K562 (cell line): ENCODE measurements at regions not wholly inside any gene's neighbourhood (a gene's known extent, or its start where the extent isn't known, plus 50 kb on each side); places are given as distances from the start of the nearest gene placed in this dataset.

Source experiments
- ATAC-seq: fragments of 200-7000 bp; cut with Tn5 transposase; 3 replicates; pipeline ENCODE4 v1.9.1; 2020; ENCODE audit warnings: moderate library complexity
- BruUV-seq: library from RNA; stranded (reverse); fragments of 400-500 nt; replicated peaks from 2 replicates; lab custom pipeline; 2021; lab: Mats Ljungman, UMichigan
- CTCF ChIA-PET: fragments of 300-600 bp; formaldehyde crosslinking; extraction: SDS; loops from one replicate; lab custom pipeline; 2021; ENCODE audit warnings: low intra/inter-chr PET ratio; lab: Yijun Ruan, JAX
- POLR2A ChIA-PET: fragments of 300-600, 350-650 bp; sonication (Branson Sonifier 250); formaldehyde crosslinking; extraction: SDS; loops from one replicate; lab custom pipeline; 2021; ENCODE audit warnings: antibody characterized with exemption, inconsistent platforms; lab: Yijun Ruan, JAX
- DNase-seq, 4 experiments: peaks; one replicate each; pipeline versions ENCODE4 v3.0.0 to v3.0.0-alpha.2; 2011 to 2018; ENCODE audit warnings: low spot score in 3 of 4, mixed read lengths in 3 of 4; ENCODE audit errors: extremely low read depth in 1 of 4
- FAIRE-seq: peaks from 2 replicates; lab custom pipeline; 2011; peaks lifted over from hg19 to GRCh38; lab: Jason Lieb, UNC
- H2AFZ ChIP-seq: 2 replicates; pipeline ENCODE4 v1.6.0; 2011; ENCODE audit warnings: low read depth, low read length, control low read depth, inconsistent platforms
- H3K27ac ChIP-seq: fragments of 200-600 bp; 3 replicates; pipeline ENCODE4 v1.8.0; 2011; ENCODE audit warnings: low read depth, mild to moderate bottlenecking, control low read depth, inconsistent platforms, low read length, moderate library complexity, mixed read lengths; ENCODE audit errors: extremely low read depth
- H3K27me3 ChIP-seq, 2 experiments: fragments of 300-600 bp in 1 of 2; 2 replicates in 1 of 2; 3 replicates in 1 of 2; pipeline versions ENCODE4 v1.6.0 to v1.8.0; 2011; ENCODE audit warnings: inconsistent platforms in 2 of 2, low read length in 2 of 2, mild to moderate bottlenecking in 1 of 2, mixed read lengths in 1 of 2, moderate library complexity in 1 of 2; ENCODE audit not compliant: control insufficient read depth in 2 of 2, insufficient read depth in 2 of 2
- H3K36me3 ChIP-seq: fragments of 300-600 bp; 3 replicates; pipeline ENCODE4 v1.8.0; 2011; ENCODE audit warnings: mild to moderate bottlenecking, low read length, inconsistent platforms; ENCODE audit not compliant: control insufficient read depth, insufficient read depth
- H3K4me1 ChIP-seq, 2 experiments: fragments of 200-600 bp in 1 of 2; replicated peaks in 1 of 2; 2 replicates in 1 of 2; 3 replicates in 1 of 2; pipeline versions ENCODE4 v1.5.1 to v1.8.0; 2011; ENCODE audit warnings: inconsistent platforms in 2 of 2, low read length in 2 of 2, mild to moderate bottlenecking in 1 of 2, mixed read lengths in 1 of 2, moderate library complexity in 1 of 2; ENCODE audit not compliant: control insufficient read depth in 2 of 2, insufficient read depth in 2 of 2
- H3K4me2 ChIP-seq: 2 replicates; pipeline ENCODE4 v1.6.1; 2011; ENCODE audit warnings: low read length, control low read depth, inconsistent platforms, mixed read lengths; ENCODE audit not compliant: insufficient read depth
- H3K4me3 ChIP-seq: fragments of 200-600 bp; sonication (generic), shearing (Covaris generic); 2 replicates; pipeline ENCODE4 v1.5.1; 2016; ENCODE audit warnings: control low read depth, inconsistent platforms
- H3K79me2 ChIP-seq: fragments of 200-600 bp; 3 replicates; pipeline ENCODE4 v1.8.0; 2011; ENCODE audit warnings: low read length, inconsistent platforms; ENCODE audit not compliant: control insufficient read depth, insufficient read depth
- H3K9ac ChIP-seq, 2 experiments: 2 replicates each; pipeline versions ENCODE4 v1.6.0 to v1.6.1; 2011; ENCODE audit warnings: low read depth in 2 of 2, low read length in 2 of 2, control low read depth in 1 of 2, inconsistent platforms in 1 of 2, mild to moderate bottlenecking in 1 of 2, mixed read lengths in 1 of 2; ENCODE audit not compliant: insufficient read depth in 1 of 2
- H3K9me1 ChIP-seq: one replicate; pipeline ENCODE4 v1.6.0; 2011; ENCODE audit warnings: inconsistent platforms, mild to moderate bottlenecking, low read length, moderate library complexity; ENCODE audit not compliant: control insufficient read depth, insufficient read depth
- H3K9me3 ChIP-seq: replicated peaks from 2 replicates; pipeline ENCODE4 v1.5.1; 2011; ENCODE audit warnings: low read depth, low read length, inconsistent platforms; ENCODE audit not compliant: control insufficient read depth, insufficient read depth
- H4K20me1 ChIP-seq: replicated peaks from 2 replicates; pipeline ENCODE4 v1.6.1; 2011; ENCODE audit warnings: low read length, inconsistent platforms, mixed read lengths; ENCODE audit not compliant: control insufficient read depth, insufficient read depth
- CHD1 ChIP-seq: fragments of 200-600 bp; sonication (generic); IDR thresholded peaks from one replicate; pipeline ENCODE4 v1.6.1; 2012; ENCODE audit warnings: mild to moderate bottlenecking, moderate library complexity, low read length, inconsistent platforms
- ESRRB ChIP-seq: fragments of 250-450 bp; sonication (Bioruptor Pico); IDR thresholded peaks from 2 replicates; pipeline ENCODE4 v1.5.0; 2020; ENCODE audit warnings: mild to moderate bottlenecking, moderate library complexity, borderline replicate concordance
- HDAC2 ChIP-seq: fragments of 450-650 bp; IDR thresholded peaks from 2 replicates; pipeline ENCODE4 v1.6.1; 2016; ENCODE audit warnings: mild to moderate bottlenecking
- ILF3 ChIP-seq: fragments of 450-650 bp; IDR thresholded peaks from 2 replicates; pipeline ENCODE4 v1.6.1; 2018; ENCODE audit warnings: antibody characterized with exemption, mild to moderate bottlenecking, moderate library complexity, borderline replicate concordance
- KDM5B ChIP-seq: fragments of 200-600 bp; sonication (generic); IDR thresholded peaks from 2 replicates; pipeline ENCODE4 v1.6.1; 2012; ENCODE audit warnings: low read depth, mild to moderate bottlenecking, moderate library complexity, low read length, control low read depth, inconsistent platforms; ENCODE audit not compliant: insufficient replicate concordance
- NELFE ChIP-seq: IDR thresholded peaks from 2 replicates; pipeline ENCODE4 v1.6.1; 2011; ENCODE audit warnings: mild to moderate bottlenecking; ENCODE audit not compliant: insufficient read depth, insufficient read length
- PHF21A ChIP-seq: fragments of 450-650 bp; IDR thresholded peaks from 2 replicates; pipeline ENCODE4 v1.6.1; 2017; ENCODE audit warnings: low read depth, borderline replicate concordance
- PTRF ChIP-seq: fragments of 450-650 bp; IDR thresholded peaks from 2 replicates; pipeline ENCODE4 v1.6.1; 2016; ENCODE audit warnings: mild to moderate bottlenecking, missing genetic modification characterization, missing compliant biosample characterization
- SOX6 ChIP-seq: fragments of 450-650 bp; IDR thresholded peaks from 2 replicates; pipeline ENCODE4 v1.6.1; 2014; ENCODE audit warnings: mild to moderate bottlenecking
- SREBF1 ChIP-seq: fragments of 150-350 bp; IDR thresholded peaks from 2 replicates; pipeline ENCODE4 v1.6.1; 2014; ENCODE audit warnings: antibody characterized with exemption, low read depth, low read length, borderline replicate concordance
- STAT6 ChIP-seq: sonication (generic); formaldehyde crosslinking; IDR thresholded peaks from 2 replicates; pipeline ENCODE4 v1.8.1; 2023; ENCODE audit warnings: mild to moderate bottlenecking, missing genetic modification reagents
- TAL1 ChIP-seq: fragments of 450-650 bp; IDR thresholded peaks from 2 replicates; pipeline ENCODE4 v1.6.1; 2016; ENCODE audit warnings: mild to moderate bottlenecking
- ZNF324 ChIP-seq: fragments of 250-450 bp; sonication (Bioruptor Pico); IDR thresholded peaks from 2 replicates; pipeline ENCODE4 v1.4.0; 2020; ENCODE audit warnings: mild to moderate bottlenecking
- WGBS: fragments of 100-300 bp; shearing (Covaris generic); methylation state at CpG from one replicate; pipeline ENCODE4 v1.1.6; 2016; ENCODE audit warnings: low coverage, mixed read lengths; ENCODE audit not compliant: insufficient coverage; ENCODE audit errors: missing lambda C conversion rate; 5-methylcytosine and 5-hydroxymethylcytosine counted together
- in situ Hi-C: fragments of 300-500 bp; cut with MboI; formaldehyde crosslinking; loops from 4 replicates; pipeline ENCODE4 v1.15.0; 2018; ENCODE audit warnings: inconsistent platforms, mixed read lengths
- intact Hi-C: fragments of 100-400 bp; cut with micrococcal nuclease; formaldehyde crosslinking; loops from 2 replicates; pipeline ENCODE4 v1.14.2; 2022

GRCh38 chr4:57206172-57206571 is 96.0 kb upstream of the IGFBP7 start:
- no peak overlapping the region for H3K27ac ChIP-seq
- intact Hi-C loops (no loop called here), in situ Hi-C loops (no loop called here)
- no peak for TF ChIP-seq ILF3
- TF ChIP-seq CHD1: no peak
- TF ChIP-seq KDM5B: no peak
- TF ChIP-seq TAL1: no peak
- no peak for TF ChIP-seq PTRF (tag)
- no peak for TF ChIP-seq ESRRB (CRISPR knock-in tag)
- no peak for TF ChIP-seq PHF21A
- TF ChIP-seq SOX6: no peak
- no peak for TF ChIP-seq HDAC2
- no peak for TF ChIP-seq STAT6
- no peak for TF ChIP-seq ZNF324 (CRISPR knock-in tag)
- no peak for TF ChIP-seq SREBF1
- no peak for TF ChIP-seq NELFE
- no peak overlapping the region for H2AFZ ChIP-seq
- BruUV-seq: no TSS peak
- no peaks in the 10 kb centered on the region for H3K9me1 ChIP-seq
- H3K9me3 ChIP-seq: no peaks in the 10 kb centered on the region
- H3K9ac ChIP-seq: no peak overlapping the region
- DNase-seq (no peak), FAIRE-seq (no peak), ATAC-seq (no peak)
- no peaks in the 10 kb centered on the region; a peak in 1 of 5 replicates for H3K27me3 ChIP-seq
- no peaks in the 10 kb centered on the region for H3K36me3 ChIP-seq
- CTCF ChIA-PET: no interaction called here
- no peak overlapping the region for H3K4me2 ChIP-seq
- H3K4me3 ChIP-seq: no peak overlapping the region
- H3K4me1 ChIP-seq: no peaks in the 10 kb centered on the region
- 0% methylated on average over 2 of the region's 2 CpGs for WGBS
- no peaks in the 10 kb centered on the region for H3K79me2 ChIP-seq
- POLR2A ChIA-PET: interaction anchor here (0.7 kb wide), 1 partner anchor 26 kb away, joined by 3 read pairs; no protein-coding TSS in a partner anchor
- H4K20me1 ChIP-seq: no peaks in the 10 kb centered on the region
